ENCODE measurements at regions not wholly inside any gene's neighbourhood (a gene's known extent, or its start where the extent isn't known, plus 50 kb on each side); places are given as distances from the start of the nearest gene placed in this dataset.

DNA sequence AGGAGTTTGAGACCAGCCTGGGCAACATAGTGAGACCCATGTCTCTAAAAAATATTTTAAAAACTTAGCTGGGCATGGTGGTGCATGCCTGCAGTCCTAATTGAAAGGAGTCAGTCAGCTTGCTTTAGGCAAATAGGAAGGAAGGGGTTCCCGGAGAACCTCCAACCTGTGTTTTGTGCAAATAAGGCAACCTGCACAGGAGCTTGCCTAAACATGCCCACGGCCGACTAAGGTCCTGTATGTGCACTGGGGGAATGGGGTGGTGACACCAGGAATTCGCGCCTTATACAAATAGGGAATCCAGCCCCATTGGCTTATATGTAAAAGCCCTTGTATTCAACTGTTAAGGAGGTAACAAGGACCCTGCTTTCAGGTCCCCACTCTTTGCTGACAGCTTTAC, 429.2 kb upstream of the ZP4 start:
- TF ChIP-seq, protein P1, sequence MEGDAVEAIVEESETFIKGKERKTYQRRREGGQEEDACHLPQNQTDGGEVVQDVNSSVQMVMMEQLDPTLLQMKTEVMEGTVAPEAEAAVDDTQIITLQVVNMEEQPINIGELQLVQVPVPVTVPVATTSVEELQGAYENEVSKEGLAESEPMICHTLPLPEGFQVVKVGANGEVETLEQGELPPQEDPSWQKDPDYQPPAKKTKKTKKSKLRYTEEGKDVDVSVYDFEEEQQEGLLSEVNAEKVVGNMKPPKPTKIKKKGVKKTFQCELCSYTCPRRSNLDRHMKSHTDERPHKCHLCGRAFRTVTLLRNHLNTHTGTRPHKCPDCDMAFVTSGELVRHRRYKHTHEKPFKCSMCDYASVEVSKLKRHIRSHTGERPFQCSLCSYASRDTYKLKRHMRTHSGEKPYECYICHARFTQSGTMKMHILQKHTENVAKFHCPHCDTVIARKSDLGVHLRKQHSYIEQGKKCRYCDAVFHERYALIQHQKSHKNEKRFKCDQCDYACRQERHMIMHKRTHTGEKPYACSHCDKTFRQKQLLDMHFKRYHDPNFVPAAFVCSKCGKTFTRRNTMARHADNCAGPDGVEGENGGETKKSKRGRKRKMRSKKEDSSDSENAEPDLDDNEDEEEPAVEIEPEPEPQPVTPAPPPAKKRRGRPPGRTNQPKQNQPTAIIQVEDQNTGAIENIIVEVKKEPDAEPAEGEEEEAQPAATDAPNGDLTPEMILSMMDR (conservative IDR thresholded peaks at IDR 0.05; ENCODE audit: low read length): no peak
- no peak for TF ChIP-seq EZH2phosphoT487 (IDR thresholded peaks at IDR 0.05; ENCODE audit: borderline replicate concordance)
